OCI-LY7 (cell line): ENCODE measurements at regions not wholly inside any gene's neighbourhood (a gene's known extent, or its start where the extent isn't known, plus 50 kb on each side); places are given as distances from the start of the nearest gene placed in this dataset.

ENCODE experiments used
- BruUV-seq: library from RNA; stranded (reverse); fragments of 400-500 nt; replicated peaks from 2 replicates; lab custom pipeline; 2021; lab: Mats Ljungman, UMichigan
- CTCF ChIA-PET: fragments of 300-600 bp; sonication (Branson Sonifier 250); formaldehyde crosslinking; loops from one replicate; lab custom pipeline; 2022; ENCODE audit warnings: antibody characterized with exemption; ENCODE audit not compliant: unreplicated experiment; lab: Charles Lee
- POLR2A ChIA-PET: fragments of 300-600 bp; sonication (Branson Sonifier 250); formaldehyde crosslinking; loops from one replicate; lab custom pipeline; 2022; ENCODE audit warnings: antibody characterized with exemption; lab: Charles Lee
- DNase-seq: peaks from one replicate; pipeline ENCODE4 v3.0.0-alpha.2; 2015; ENCODE audit warnings: low spot score
- H2AFZ ChIP-seq: fragments of 200-600 bp; sonication (generic), shearing (Covaris generic); 2 replicates; pipeline ENCODE4 v1.6.1; 2014; ENCODE audit warnings: mild to moderate bottlenecking, antibody characterized with exemption, low read length, moderate library complexity
- H3K27ac ChIP-seq: fragments of 200-600 bp; sonication (generic); 2 replicates; pipeline ENCODE4 v1.5.1; 2014; ENCODE audit warnings: mixed run types, low read depth, mild to moderate bottlenecking, moderate library complexity, low read length, inconsistent platforms; ENCODE audit not compliant: poor library complexity, severe bottlenecking
- H3K36me3 ChIP-seq: fragments of 200-600 bp; sonication (generic); 2 replicates; pipeline ENCODE4 v1.6.1; 2014; ENCODE audit warnings: mild to moderate bottlenecking, antibody characterized with exemption, low read length, moderate library complexity, mixed read lengths; ENCODE audit not compliant: insufficient read depth
- H3K4me1 ChIP-seq: fragments of 200-600 bp; sonication (generic); 2 replicates; pipeline ENCODE4 v1.5.1; 2014; ENCODE audit warnings: mild to moderate bottlenecking, low read length; ENCODE audit not compliant: insufficient read depth, poor library complexity, severe bottlenecking
- H3K4me2 ChIP-seq: fragments of 200-600 bp; sonication (generic); 2 replicates; pipeline ENCODE4 v1.6.1; 2014; ENCODE audit warnings: mild to moderate bottlenecking, low read length
- H3K4me3 ChIP-seq: fragments of 200-600 bp; sonication (generic); 2 replicates; pipeline ENCODE4 v1.5.1; 2014; ENCODE audit warnings: mild to moderate bottlenecking, low read depth, low read length; ENCODE audit not compliant: poor library complexity, severe bottlenecking
- H3K79me2 ChIP-seq: fragments of 200-600 bp; sonication (generic); 2 replicates; pipeline ENCODE4 v1.6.1; 2016; ENCODE audit warnings: low read depth, mild to moderate bottlenecking, low read length, moderate library complexity, mixed read lengths; ENCODE audit not compliant: insufficient read depth
- H3K9me2 ChIP-seq: fragments of 200-600 bp; sonication (generic); 2 replicates; pipeline ENCODE4 v1.6.1; 2016; ENCODE audit warnings: mild to moderate bottlenecking, low read length, mixed read lengths; ENCODE audit not compliant: insufficient read depth
- H3K9me3 ChIP-seq: fragments of 200-600 bp; sonication (generic); 2 replicates; pipeline ENCODE4 v1.6.1; 2014; ENCODE audit warnings: mild to moderate bottlenecking, mixed run types, low read length, mixed read lengths
- H4K20me1 ChIP-seq: fragments of 200-600 bp; sonication (generic); 2 replicates; pipeline ENCODE4 v1.6.1; 2014; ENCODE audit warnings: mild to moderate bottlenecking, antibody characterized with exemption, low read length, moderate library complexity, mixed read lengths; ENCODE audit not compliant: insufficient read depth
- EZH2phosphoT487 ChIP-seq: fragments of 200-600 bp; sonication (generic); IDR thresholded peaks from 2 replicates; pipeline ENCODE4 v1.6.1; 2018; ENCODE audit warnings: low read depth, borderline replicate concordance, mild to moderate bottlenecking, mixed run types, antibody characterized with exemption, low read length, moderate library complexity, mixed read lengths
- intact Hi-C: fragments of 100-400 bp; cut with micrococcal nuclease; formaldehyde crosslinking; loops from one replicate; pipeline ENCODE4 v1.10.0; 2022; ENCODE audit not compliant: unreplicated experiment
- TF ChIP-seq, protein P1 (sequence below): fragments of 200-600 bp; sonication (generic); conservative IDR thresholded peaks from 2 replicates; pipeline ENCODE4 v1.5.1; 2014; ENCODE audit warnings: mild to moderate bottlenecking, antibody characterized with exemption, low read length, moderate library complexity, mixed read lengths

GRCh38 chr2:222146488-222146887 lies 152.3 kb downstream of the PAX3 start:
- no peak overlapping the region for H2AFZ ChIP-seq
- CTCF ChIA-PET: no interaction called here
- no peak overlapping the region for H3K4me3 ChIP-seq
- no peaks in the 10 kb centered on the region for H3K9me2 ChIP-seq
- intact Hi-C loops: no loop called here
- H3K9me3 ChIP-seq: no peaks in the 10 kb centered on the region
- no peaks in the 10 kb centered on the region for H3K79me2 ChIP-seq
- no peaks in the 10 kb centered on the region for H4K20me1 ChIP-seq
- DNase-seq: no peak
- no peak overlapping the region for H3K27ac ChIP-seq
- no peaks in the 10 kb centered on the region for H3K4me1 ChIP-seq
- H3K36me3 ChIP-seq: no peaks in the 10 kb centered on the region
- no peak overlapping the region for H3K4me2 ChIP-seq
- TF ChIP-seq, protein P1, sequence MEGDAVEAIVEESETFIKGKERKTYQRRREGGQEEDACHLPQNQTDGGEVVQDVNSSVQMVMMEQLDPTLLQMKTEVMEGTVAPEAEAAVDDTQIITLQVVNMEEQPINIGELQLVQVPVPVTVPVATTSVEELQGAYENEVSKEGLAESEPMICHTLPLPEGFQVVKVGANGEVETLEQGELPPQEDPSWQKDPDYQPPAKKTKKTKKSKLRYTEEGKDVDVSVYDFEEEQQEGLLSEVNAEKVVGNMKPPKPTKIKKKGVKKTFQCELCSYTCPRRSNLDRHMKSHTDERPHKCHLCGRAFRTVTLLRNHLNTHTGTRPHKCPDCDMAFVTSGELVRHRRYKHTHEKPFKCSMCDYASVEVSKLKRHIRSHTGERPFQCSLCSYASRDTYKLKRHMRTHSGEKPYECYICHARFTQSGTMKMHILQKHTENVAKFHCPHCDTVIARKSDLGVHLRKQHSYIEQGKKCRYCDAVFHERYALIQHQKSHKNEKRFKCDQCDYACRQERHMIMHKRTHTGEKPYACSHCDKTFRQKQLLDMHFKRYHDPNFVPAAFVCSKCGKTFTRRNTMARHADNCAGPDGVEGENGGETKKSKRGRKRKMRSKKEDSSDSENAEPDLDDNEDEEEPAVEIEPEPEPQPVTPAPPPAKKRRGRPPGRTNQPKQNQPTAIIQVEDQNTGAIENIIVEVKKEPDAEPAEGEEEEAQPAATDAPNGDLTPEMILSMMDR: no peak
- TF ChIP-seq EZH2phosphoT487: no peak
- BruUV-seq: no TSS peak
- POLR2A ChIA-PET: interaction anchor here (0.7 kb wide), 2 partner anchors 93 to 945 kb away, joined by 3 read pairs; no protein-coding TSS in a partner anchor

DNA sequence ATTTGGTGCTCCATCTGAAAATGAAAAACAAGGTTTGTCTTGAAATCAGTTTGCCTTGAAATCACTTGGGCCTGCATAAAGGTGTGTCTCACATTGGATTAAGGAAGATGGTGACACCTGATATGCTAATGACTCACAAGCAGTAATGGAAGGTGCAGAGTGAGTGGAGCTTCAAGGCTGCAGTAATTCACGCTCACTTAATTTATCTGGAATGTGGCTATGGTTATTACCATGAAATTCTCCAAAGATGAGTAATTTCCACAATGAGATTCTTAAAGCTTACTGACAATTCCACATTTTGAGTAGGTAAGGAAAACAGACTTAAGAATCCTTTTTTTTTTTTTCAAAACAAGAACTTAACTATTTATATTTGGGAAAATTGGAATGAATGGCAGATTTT lies 156.8 kb downstream of the PAX3 start:
- intact Hi-C loops: no loop called here
- ChIA-PET POLR2A (no interaction called here), CTCF (no interaction called here)
- Histone ChIP-seq H3K27ac (no peak overlapping the region), H3K36me3 (no peaks in the 10 kb centered on the region), H2AFZ (no peak overlapping the region), H3K4me3 (no peak overlapping the region), H3K4me2 (no peak overlapping the region), H4K20me1 (no peaks in the 10 kb centered on the region), H3K9me2 (no peaks in the 10 kb centered on the region), H3K4me1 (no peaks in the 10 kb centered on the region), H3K79me2 (no peaks in the 10 kb centered on the region), H3K9me3 (no peaks in the 10 kb centered on the region)
- no peak for DNase-seq
- TF ChIP-seq, protein P1: no peak
- TF ChIP-seq EZH2phosphoT487: no peak
- BruUV-seq: no TSS peak

DNA sequence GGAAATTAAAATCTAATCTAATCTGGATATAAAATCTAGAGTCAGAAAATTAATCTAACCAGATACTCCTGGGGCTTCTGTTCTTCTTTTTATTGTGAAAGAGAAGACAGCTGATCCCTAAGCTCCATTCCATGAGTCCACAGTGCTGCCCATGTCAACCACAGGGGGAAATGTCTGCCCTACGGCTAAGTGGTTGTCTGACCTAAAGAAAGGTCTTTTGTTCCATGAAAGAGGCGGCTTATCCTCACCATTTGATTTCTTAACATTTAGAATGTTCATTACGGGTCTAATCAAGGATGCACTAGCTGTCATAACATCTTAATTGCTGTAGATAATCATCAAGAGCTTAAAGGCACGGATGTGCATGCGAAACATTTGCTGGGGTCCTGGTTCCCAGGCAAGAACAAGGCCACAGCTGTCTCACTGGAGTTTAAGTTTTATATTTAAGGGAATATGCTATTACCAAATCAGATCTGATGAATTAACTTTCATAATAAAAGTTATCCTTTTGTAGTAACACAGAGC lies 162.6 kb downstream of the PAX3 start:
- BruUV-seq: no TSS peak
- intact Hi-C loops: no loop called here
- no peaks in the 10 kb centered on the region for H3K79me2 ChIP-seq
- no peak overlapping the region for H3K4me2 ChIP-seq
- no peaks in the 10 kb centered on the region for H3K9me3 ChIP-seq
- DNase-seq: no peak
- H2AFZ ChIP-seq: no peak overlapping the region
- no peaks in the 10 kb centered on the region for H3K36me3 ChIP-seq
- no peaks in the 10 kb centered on the region for H3K4me1 ChIP-seq
- H3K9me2 ChIP-seq: no peaks in the 10 kb centered on the region
- POLR2A ChIA-PET: interaction anchor here (1.0 kb wide), 1 partner anchor 29 kb away, joined by 3 read pairs; no protein-coding TSS in a partner anchor
- TF ChIP-seq, protein P1: no peak
- no peak for TF ChIP-seq EZH2phosphoT487
- CTCF ChIA-PET: no interaction called here
- H3K4me3 ChIP-seq: no peak overlapping the region
- H4K20me1 ChIP-seq: no peaks in the 10 kb centered on the region
- no peak overlapping the region for H3K27ac ChIP-seq
